HEK293 (cell line): ENCODE measurements at regions not wholly inside any gene's neighbourhood (a gene's known extent, or its start where the extent isn't known, plus 50 kb on each side); places are given as distances from the start of the nearest gene placed in this dataset.

ENCODE experiments used
- CTCF ChIA-PET: fragments of 350-600 bp; formaldehyde crosslinking; extraction: SDS; loops from one replicate; lab custom pipeline; 2021; ENCODE audit warnings: antibody characterized with exemption; lab: Yijun Ruan, JAX
- POLR2A ChIA-PET: fragments of 300-600 bp; formaldehyde crosslinking; extraction: SDS; loops from one replicate; lab custom pipeline; 2020; ENCODE audit warnings: antibody characterized with exemption, inconsistent platforms; lab: Yijun Ruan, JAX
- H3K27ac ChIP-seq: fragments of 200-500 bp; sonication (Bioruptor generic); 2 replicates; pipeline ENCODE4 v1.5.1; 2014; ENCODE audit warnings: low read depth, low read length, control low read depth, inconsistent platforms; ENCODE audit errors: extremely low read depth
- H3K36me3 ChIP-seq, 2 experiments: fragments of 200-500 bp in 1 of 2; sonication (Bioruptor generic) in 1 of 2; 1 replicate in 1 of 2; 2 replicates in 1 of 2; pipeline ENCODE4 v1.5.1; 2014 to 2017; ENCODE audit warnings: inconsistent platforms in 2 of 2, low read length in 2 of 2; ENCODE audit not compliant: control insufficient read depth in 2 of 2, insufficient read depth in 1 of 2
- H3K4me1 ChIP-seq: fragments of 200-500 bp; sonication (Bioruptor generic); 2 replicates; pipeline ENCODE4 v1.5.1; 2014; ENCODE audit warnings: mild to moderate bottlenecking, low read length, inconsistent platforms; ENCODE audit not compliant: control insufficient read depth, insufficient read depth
- H3K4me3 ChIP-seq: 2 replicates; pipeline ENCODE4 v1.5.1; 2011; ENCODE audit warnings: low read depth, mild to moderate bottlenecking, control low read depth, low read length, moderate library complexity
- H3K9me3 ChIP-seq: fragments of 200-500 bp; sonication (Bioruptor generic); 2 replicates; pipeline ENCODE4 v1.5.1; 2014; ENCODE audit warnings: low read depth, low read length, inconsistent platforms; ENCODE audit not compliant: control insufficient read depth, insufficient read depth
- BCL11B ChIP-seq: fragments of 450-650 bp; formaldehyde crosslinking; IDR thresholded peaks from 2 replicates; pipeline ENCODE4 v1.5.1; 2016; ENCODE audit warnings: low read depth, missing biosample characterization, missing genetic modification characterization
- FEZF1 ChIP-seq: fragments of 450-650 bp; formaldehyde crosslinking; IDR thresholded peaks from 2 replicates; pipeline ENCODE4 v1.5.1; 2016; ENCODE audit warnings: missing biosample characterization, missing genetic modification characterization
- PRDM1 ChIP-seq: fragments of 450-650 bp; formaldehyde crosslinking; IDR thresholded peaks from 2 replicates; pipeline ENCODE4; 2016; ENCODE audit warnings: missing biosample characterization, missing genetic modification characterization
- SCRT1 ChIP-seq: fragments of 450-650 bp; formaldehyde crosslinking; IDR thresholded peaks from 2 replicates; pipeline ENCODE4 v1.5.1; 2016; ENCODE audit warnings: missing biosample characterization, missing genetic modification characterization, borderline replicate concordance
- TCF7L2 ChIP-seq: IDR thresholded peaks from 2 replicates; pipeline ENCODE4 v1.6.1; 2011; ENCODE audit warnings: low read depth, mild to moderate bottlenecking, inconsistent platforms, low read length, moderate library complexity, borderline replicate concordance
- WT1 ChIP-seq: fragments of 450-650 bp; formaldehyde crosslinking; IDR thresholded peaks from 2 replicates; pipeline ENCODE4 v1.5.1; 2016; ENCODE audit warnings: missing biosample characterization, missing genetic modification characterization
- ZFHX2 ChIP-seq: fragments of 450-650 bp; formaldehyde crosslinking; conservative IDR thresholded peaks from 2 replicates; pipeline ENCODE4 v1.5.1; 2016; ENCODE audit warnings: missing biosample characterization, missing genetic modification characterization
- ZIC2 ChIP-seq: fragments of 450-650 bp; formaldehyde crosslinking; IDR thresholded peaks from 2 replicates; pipeline ENCODE4 v1.5.1; 2016; ENCODE audit warnings: missing biosample characterization, missing genetic modification characterization
- ZNF157 ChIP-seq: fragments of 450-650 bp; formaldehyde crosslinking; IDR thresholded peaks from 2 replicates; pipeline ENCODE4 v1.5.1; 2016; ENCODE audit warnings: missing biosample characterization, missing genetic modification characterization
- ZNF274 ChIP-seq, 2 experiments: fragments of 200-500 bp in 1 of 2; fragments of 450-650 bp in 1 of 2; sonication (Bioruptor generic) in 1 of 2; formaldehyde crosslinking in 1 of 2; IDR thresholded peaks; 2 replicates each; pipeline versions ENCODE4 v1.5.1 to v1.6.1; 2014 to 2016; ENCODE audit warnings: borderline replicate concordance in 1 of 2, inconsistent platforms in 1 of 2, low read length in 1 of 2, missing biosample characterization in 1 of 2, missing genetic modification characterization in 1 of 2
- ZNF350 ChIP-seq: fragments of 450-650 bp; formaldehyde crosslinking; IDR thresholded peaks from 2 replicates; pipeline ENCODE4 v1.5.0; 2017; ENCODE audit warnings: missing biosample characterization, mild to moderate bottlenecking, missing genetic modification characterization
- ZNF354C ChIP-seq: fragments of 450-650 bp; formaldehyde crosslinking; IDR thresholded peaks from 2 replicates; pipeline ENCODE4 v1.5.1; 2016; ENCODE audit warnings: missing biosample characterization, missing genetic modification characterization, low read depth, borderline replicate concordance
- ZNF48 ChIP-seq: fragments of 450-650 bp; formaldehyde crosslinking; IDR thresholded peaks from 2 replicates; pipeline ENCODE4 v1.5.1; 2016; ENCODE audit warnings: missing biosample characterization, missing genetic modification characterization
- ZNF529 ChIP-seq: fragments of 450-650 bp; formaldehyde crosslinking; IDR thresholded peaks from 2 replicates; pipeline ENCODE4 v1.5.1; 2017; ENCODE audit warnings: missing genetic modification characterization, missing biosample characterization; ENCODE audit not compliant: insufficient replicate concordance
- ZNF549 ChIP-seq: fragments of 450-650 bp; IDR thresholded peaks from 2 replicates; pipeline ENCODE4 v1.5.1; 2018; ENCODE audit warnings: missing biosample characterization, missing genetic modification characterization, mild to moderate bottlenecking, inconsistent platforms, moderate library complexity
- ZNF555 ChIP-seq: fragments of 450-650 bp; formaldehyde crosslinking; conservative IDR thresholded peaks from 2 replicates; pipeline ENCODE4 v1.5.1; 2017; ENCODE audit warnings: missing biosample characterization, mild to moderate bottlenecking, missing genetic modification characterization, inconsistent platforms
- ZNF610 ChIP-seq: fragments of 450-650 bp; formaldehyde crosslinking; IDR thresholded peaks from 2 replicates; pipeline ENCODE4 v1.5.1; 2016; ENCODE audit warnings: missing biosample characterization, missing genetic modification characterization, borderline replicate concordance
- ZNF776 ChIP-seq: fragments of 450-650 bp; formaldehyde crosslinking; IDR thresholded peaks from 2 replicates; pipeline ENCODE4 v1.5.0; 2017; ENCODE audit warnings: missing biosample characterization, missing genetic modification characterization, borderline replicate concordance
- ZNF785 ChIP-seq: fragments of 450-650 bp; formaldehyde crosslinking; IDR thresholded peaks from 2 replicates; pipeline ENCODE4 v1.5.1; 2016; ENCODE audit warnings: missing biosample characterization, missing genetic modification characterization
- ZSCAN23 ChIP-seq: fragments of 450-650 bp; formaldehyde crosslinking; IDR thresholded peaks from 2 replicates; pipeline ENCODE4 v1.5.1; 2016; ENCODE audit warnings: missing biosample characterization, missing genetic modification characterization
- TF ChIP-seq, protein P1 (sequence below): fragments of 450-650 bp; formaldehyde crosslinking; IDR thresholded peaks from 2 replicates; pipeline ENCODE4; 2016; ENCODE audit warnings: missing biosample characterization, missing genetic modification characterization
- TF ChIP-seq, protein P2 (sequence below): sonication (generic); formaldehyde crosslinking; IDR thresholded peaks from 2 replicates; pipeline ENCODE4 v1.8.1; 2022; ENCODE audit warnings: mild to moderate bottlenecking, moderate library complexity, missing genetic modification reagents
- TF ChIP-seq, protein P3 (sequence below): fragments of 450-650 bp; formaldehyde crosslinking; IDR thresholded peaks from 2 replicates; pipeline ENCODE4 v1.5.1; 2016; ENCODE audit warnings: missing biosample characterization, missing genetic modification characterization

DNA sequence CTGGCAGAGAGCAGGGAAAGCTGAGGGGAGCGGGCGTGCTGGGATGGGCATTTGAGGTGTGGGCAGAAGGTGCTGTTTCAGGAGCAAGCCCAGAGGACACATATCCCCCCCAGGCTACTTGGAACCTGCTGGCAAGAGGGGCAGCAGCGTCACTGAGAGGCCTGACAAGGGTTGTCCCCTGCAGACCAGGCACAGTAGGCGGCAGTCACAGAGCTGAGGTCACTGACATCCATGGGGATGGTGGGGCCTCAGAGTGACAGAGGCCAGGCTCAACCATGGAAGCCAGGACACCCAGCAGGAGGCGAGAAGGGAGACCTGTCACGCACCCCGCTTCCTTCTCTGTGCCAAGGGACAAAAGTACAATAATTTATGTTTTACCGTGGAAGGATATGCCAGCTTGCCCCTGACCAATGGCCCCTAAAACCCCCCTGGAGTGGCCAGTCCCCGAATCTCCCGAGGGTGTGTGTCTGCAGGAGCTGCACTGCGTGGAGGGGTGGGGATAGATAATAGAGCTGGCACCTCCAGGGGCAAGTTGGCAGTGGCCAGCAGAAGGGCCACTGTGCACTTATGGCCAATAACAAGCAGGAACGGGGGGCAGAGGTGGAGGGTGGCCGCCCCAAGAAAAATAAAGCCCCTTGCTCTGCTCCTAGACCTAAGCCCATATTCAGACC lies 86.3 kb upstream of the SLC66A3 start:
- Histone ChIP-seq H3K36me3 (no peaks in the 10 kb centered on the region), H3K4me1 (no peaks in the 10 kb centered on the region), H3K4me3 (no peak overlapping the region), H3K9me3 (no peaks in the 10 kb centered on the region), H3K27ac (no peak overlapping the region)
- TF ChIP-seq ZNF48 (tag by site-specific recombination) (no peak), ZNF549 (tag by site-specific recombination) (no peak), ZIC2 (tag by site-specific recombination) (peak; percentile 53), BCL11B (no peak), ZNF555 (tag by site-specific recombination) (no peak)
- ChIA-PET CTCF (no interaction called here), POLR2A (no interaction called here)

DNA sequence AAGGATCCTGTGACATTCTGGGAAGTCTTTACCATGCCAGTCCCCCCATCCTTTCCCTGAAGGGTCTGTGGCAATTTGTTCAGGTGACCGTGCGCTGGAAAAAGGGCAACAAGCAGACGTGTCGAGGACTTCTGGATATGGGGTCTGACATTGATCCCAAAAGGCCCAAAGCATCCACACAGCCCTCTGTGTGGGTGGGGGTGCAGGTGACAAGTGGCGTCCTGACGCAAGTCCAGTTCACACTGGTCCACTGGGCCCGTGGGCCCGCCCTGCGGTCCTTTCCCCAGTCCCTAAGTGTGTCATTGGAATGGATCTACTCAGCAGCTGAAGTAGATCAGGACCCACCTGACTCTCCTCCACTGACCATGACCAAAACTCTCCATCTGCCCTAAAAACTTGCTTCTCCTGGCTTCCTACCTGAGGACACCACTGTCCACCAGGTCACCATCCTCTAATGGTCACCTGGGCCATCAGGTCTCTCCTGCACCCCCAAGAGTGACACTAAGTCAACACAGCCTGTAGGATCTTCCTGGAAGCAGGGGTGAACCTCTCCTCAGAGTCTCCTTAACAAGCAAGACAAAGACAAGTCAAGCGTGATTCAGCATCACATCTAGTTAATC lies 85.6 kb upstream of the SLC66A3 start:
- Histone ChIP-seq H3K4me1 (no peaks in the 10 kb centered on the region), H3K27ac (no peak overlapping the region), H3K4me3 (no peak overlapping the region), H3K36me3 (no peaks in the 10 kb centered on the region), H3K9me3 (no peaks in the 10 kb centered on the region)
- CTCF ChIA-PET = interaction anchor here (1.0 to 4.6 kb wide), 3 partner anchors 55 to 236 kb away, joined by 3 to 39 read pairs (median 5); no protein-coding TSS in a partner anchor
- TF ChIP-seq ZSCAN23 (no peak), ZNF776 (tag by site-specific recombination) (no peak), WT1 (tag by site-specific recombination) (no peak)
- POLR2A ChIA-PET = no interaction called here

DNA sequence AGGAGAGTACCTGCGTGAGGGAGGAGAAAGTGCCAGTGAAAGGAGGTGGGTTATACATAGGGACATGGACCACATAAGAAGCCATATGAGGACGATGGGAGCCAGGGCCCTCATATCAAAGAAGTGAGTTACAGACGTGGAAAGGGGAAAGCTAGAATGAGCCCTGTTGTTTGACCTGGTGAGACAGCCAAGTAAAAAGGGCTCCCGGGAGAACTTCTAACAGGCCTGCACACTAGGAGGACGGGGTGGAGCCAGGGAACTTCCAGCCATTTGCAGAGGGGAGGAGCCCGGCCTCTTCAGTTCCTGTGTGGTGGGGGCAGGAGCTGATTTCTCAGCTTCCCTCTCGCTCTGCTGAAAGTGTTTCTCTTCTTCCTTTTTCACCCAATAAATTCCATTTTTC lies 84.1 kb upstream of the SLC66A3 start:
- TF ChIP-seq ZNF274 (IDR thresholded peaks at IDR 0.05; ENCODE audit: low read length) = no peak
- TF ChIP-seq ZNF274 (tag by site-specific recombination; IDR thresholded peaks at IDR 0.05; ENCODE audit: borderline replicate concordance) = no peak
- TF ChIP-seq, protein P1, sequence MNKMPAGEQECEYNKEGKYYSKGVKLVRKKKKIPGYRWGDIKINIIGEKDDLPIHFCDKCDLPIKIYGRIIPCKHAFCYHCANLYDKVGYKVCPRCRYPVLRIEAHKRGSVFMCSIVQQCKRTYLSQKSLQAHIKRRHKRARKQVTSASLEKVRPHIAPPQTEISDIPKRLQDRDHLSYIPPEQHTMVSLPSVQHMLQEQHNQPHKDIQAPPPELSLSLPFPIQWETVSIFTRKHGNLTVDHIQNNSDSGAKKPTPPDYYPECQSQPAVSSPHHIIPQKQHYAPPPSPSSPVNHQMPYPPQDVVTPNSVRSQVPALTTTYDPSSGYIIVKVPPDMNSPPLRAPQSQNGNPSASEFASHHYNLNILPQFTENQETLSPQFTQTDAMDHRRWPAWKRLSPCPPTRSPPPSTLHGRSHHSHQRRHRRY (tag by site-specific recombination) = no peak
- no peak for TF ChIP-seq ZNF610 (tag by site-specific recombination)
- TF ChIP-seq ZNF529 = no peak
- TF ChIP-seq PRDM1 (tag by site-specific recombination) = peak; percentile 54
- no peak for TF ChIP-seq SCRT1
- TF ChIP-seq ZNF157 (tag by site-specific recombination) = no peak
- TF ChIP-seq, all 188 proteins: peak for 1
- Histone ChIP-seq H3K4me1 (no peaks in the 10 kb centered on the region), H3K27ac (no peak overlapping the region), H3K9me3 (no peaks in the 10 kb centered on the region), H3K36me3 (no peaks in the 10 kb centered on the region), H3K4me3 (no peak overlapping the region)
- ChIA-PET CTCF (interaction anchor here (0.8 to 4.6 kb wide), 7 partner anchors 14 to 514 kb away, joined by 3 to 39 read pairs (median 3); a partner anchor contains a TSS), POLR2A (interaction anchor here (0.6 kb wide), 1 partner anchor 58 kb away, joined by 3 read pairs; no protein-coding TSS in a partner anchor)

DNA sequence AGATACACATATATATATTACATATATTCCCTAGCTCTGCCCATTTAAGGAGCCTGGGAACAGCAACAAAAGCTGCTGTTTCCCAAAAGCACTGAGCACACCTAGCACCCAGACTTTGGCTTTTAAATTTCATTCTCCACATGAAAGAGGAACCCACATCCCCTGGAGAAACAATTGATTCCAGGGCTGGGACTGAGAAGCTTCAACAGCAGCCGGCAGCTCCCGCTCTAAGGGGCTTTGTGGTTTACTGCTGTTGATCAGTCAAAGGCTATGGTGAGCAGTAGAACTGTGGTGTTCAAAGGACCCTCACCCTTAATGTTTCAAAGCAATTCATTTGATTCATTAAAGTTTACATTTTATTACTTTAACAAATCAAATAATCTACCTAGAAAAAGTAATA lies 83.3 kb upstream of the SLC66A3 start:
- Histone ChIP-seq H3K27ac (no peak overlapping the region), H3K9me3 (no peaks in the 10 kb centered on the region), H3K4me1 (no peaks in the 10 kb centered on the region), H3K36me3 (no peaks in the 10 kb centered on the region), H3K4me3 (no peak overlapping the region)
- CTCF ChIA-PET = interaction anchor here (0.7 to 4.6 kb wide), 12 partner anchors 14 to 513 kb away, joined by 3 to 39 read pairs (median 3); a partner anchor contains a TSS
- POLR2A ChIA-PET = no interaction called here
- TF ChIP-seq, protein P2, sequence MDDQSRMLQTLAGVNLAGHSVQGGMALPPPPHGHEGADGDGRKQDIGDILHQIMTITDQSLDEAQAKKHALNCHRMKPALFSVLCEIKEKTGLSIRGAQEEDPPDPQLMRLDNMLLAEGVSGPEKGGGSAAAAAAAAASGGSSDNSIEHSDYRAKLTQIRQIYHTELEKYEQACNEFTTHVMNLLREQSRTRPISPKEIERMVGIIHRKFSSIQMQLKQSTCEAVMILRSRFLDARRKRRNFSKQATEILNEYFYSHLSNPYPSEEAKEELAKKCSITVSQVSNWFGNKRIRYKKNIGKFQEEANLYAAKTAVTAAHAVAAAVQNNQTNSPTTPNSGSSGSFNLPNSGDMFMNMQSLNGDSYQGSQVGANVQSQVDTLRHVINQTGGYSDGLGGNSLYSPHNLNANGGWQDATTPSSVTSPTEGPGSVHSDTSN (CRISPR knock-in tag) = no peak
- no peak for TF ChIP-seq TCF7L2
- no peak for TF ChIP-seq ZNF785 (tag by site-specific recombination)
- TF ChIP-seq ZFHX2 (tag by site-specific recombination) = no peak
- TF ChIP-seq ZNF350 (tag by site-specific recombination) = no peak
- TF ChIP-seq ZNF354C (tag by site-specific recombination) = no peak
- no peak for TF ChIP-seq ZNF549 (tag by site-specific recombination)
- TF ChIP-seq, protein P3, sequence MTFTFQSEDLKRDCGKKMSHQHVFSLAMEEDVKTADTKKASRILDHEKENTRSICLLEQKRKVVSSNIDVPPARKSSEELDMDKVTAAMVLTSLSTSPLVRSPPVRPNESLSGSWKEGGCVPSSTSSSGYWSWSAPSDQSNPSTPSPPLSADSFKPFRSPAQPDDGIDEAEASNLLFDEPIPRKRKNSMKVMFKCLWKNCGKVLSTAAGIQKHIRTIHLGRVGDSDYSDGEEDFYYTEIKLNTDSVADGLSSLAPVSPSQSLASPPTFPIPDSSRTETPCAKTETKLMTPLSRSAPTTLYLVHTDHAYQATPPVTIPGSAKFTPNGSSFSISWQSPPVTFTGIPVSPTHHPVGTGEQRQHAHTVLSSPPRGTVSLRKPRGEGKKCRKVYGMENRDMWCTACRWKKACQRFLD (tag by site-specific recombination) = no peak
- TF ChIP-seq FEZF1 (tag by site-specific recombination) = no peak
